Astrocyte (in vitro differentiated cells and primary cell): ENCODE measurements at regions not wholly inside any gene's neighbourhood (a gene's known extent, or its start where the extent isn't known, plus 50 kb on each side); places are given as distances from the start of the nearest gene placed in this dataset.

Experiments used
- EZH2 ChIP-seq: IDR thresholded peaks from 2 replicates; pipeline ENCODE4 v1.6.1; 2012; ENCODE audit warnings: mild to moderate bottlenecking, low read length, inconsistent platforms; ENCODE audit not compliant: insufficient read depth
- TF ChIP-seq, protein P1 (sequence below): IDR thresholded peaks from 2 replicates; pipeline ENCODE4 v1.5.1; 2011; ENCODE audit warnings: low read depth, mild to moderate bottlenecking, inconsistent platforms, low read length, moderate library complexity; ENCODE audit not compliant: insufficient read depth

DNA sequence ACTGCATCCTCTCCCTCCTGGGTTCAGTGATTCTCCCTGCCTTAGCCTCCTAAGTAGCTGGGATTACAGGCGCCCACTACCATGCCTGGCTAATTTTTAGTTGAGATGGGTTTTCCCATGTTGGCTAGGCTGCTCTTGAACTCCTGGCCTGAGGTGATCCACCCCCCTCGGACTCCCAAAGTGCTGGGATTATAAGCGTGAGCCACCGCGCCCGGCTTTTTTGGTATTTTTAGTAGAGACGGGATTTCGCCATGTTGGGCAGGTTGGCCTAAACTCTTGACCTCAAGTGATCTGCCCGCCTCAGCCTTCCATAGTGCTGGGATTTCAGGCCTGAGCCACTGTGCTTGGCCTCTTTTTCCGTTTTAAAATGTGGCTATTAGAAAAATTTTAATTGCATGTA, 343.8 kb upstream of the RBFOX1 start:
- no peak for TF ChIP-seq EZH2
- TF ChIP-seq, protein P1, sequence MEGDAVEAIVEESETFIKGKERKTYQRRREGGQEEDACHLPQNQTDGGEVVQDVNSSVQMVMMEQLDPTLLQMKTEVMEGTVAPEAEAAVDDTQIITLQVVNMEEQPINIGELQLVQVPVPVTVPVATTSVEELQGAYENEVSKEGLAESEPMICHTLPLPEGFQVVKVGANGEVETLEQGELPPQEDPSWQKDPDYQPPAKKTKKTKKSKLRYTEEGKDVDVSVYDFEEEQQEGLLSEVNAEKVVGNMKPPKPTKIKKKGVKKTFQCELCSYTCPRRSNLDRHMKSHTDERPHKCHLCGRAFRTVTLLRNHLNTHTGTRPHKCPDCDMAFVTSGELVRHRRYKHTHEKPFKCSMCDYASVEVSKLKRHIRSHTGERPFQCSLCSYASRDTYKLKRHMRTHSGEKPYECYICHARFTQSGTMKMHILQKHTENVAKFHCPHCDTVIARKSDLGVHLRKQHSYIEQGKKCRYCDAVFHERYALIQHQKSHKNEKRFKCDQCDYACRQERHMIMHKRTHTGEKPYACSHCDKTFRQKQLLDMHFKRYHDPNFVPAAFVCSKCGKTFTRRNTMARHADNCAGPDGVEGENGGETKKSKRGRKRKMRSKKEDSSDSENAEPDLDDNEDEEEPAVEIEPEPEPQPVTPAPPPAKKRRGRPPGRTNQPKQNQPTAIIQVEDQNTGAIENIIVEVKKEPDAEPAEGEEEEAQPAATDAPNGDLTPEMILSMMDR = no peak
